Vagina (tissue), 2 donors: ENCODE measurements at regions not wholly inside any gene's neighbourhood (a gene's known extent, or its start where the extent isn't known, plus 50 kb on each side); places are given as distances from the start of the nearest gene placed in this dataset.

Source experiments
- POLR2A ChIP-seq, 2 donors: fragments of 450-650 bp; IDR thresholded peaks; one replicate each; pipeline ENCODE4 v1.6.1; 2017; ENCODE audit warnings: antibody characterized with exemption in 2 of 2, mild to moderate bottlenecking in 2 of 2, moderate library complexity in 2 of 2
- TF ChIP-seq, protein P1 (sequence below), 3 experiments: fragments of 450-650 bp in 2 of 3; fragments of 200-600 bp in 1 of 3; sonication (generic) in 1 of 3; IDR thresholded peaks; one replicate each; pipeline ENCODE4 v1.5.1; 2017 to 2019; ENCODE audit warnings: antibody characterized with exemption in 3 of 3, mild to moderate bottlenecking in 2 of 3, moderate library complexity in 2 of 3

DNA sequence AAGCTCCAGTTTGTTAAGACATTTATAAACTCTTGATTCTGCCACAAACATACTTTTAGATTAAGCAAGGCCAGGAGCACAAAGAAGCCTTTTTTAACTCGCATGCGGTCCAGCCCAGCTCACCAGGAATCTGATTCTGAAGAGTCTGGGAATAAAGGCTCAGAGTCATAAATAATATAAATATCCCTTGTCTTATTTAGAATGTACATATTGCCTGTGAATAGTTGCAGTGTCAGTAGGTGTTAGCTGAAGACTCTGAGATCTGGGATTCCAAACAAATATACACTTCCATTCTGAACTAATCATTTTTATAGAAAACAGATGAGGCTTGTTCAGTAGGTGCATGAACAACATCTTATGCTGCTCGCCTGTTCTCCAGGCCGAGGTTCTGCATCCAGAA lies 59.1 kb upstream of the ELAC2 start:
- TF ChIP-seq, protein P1, sequence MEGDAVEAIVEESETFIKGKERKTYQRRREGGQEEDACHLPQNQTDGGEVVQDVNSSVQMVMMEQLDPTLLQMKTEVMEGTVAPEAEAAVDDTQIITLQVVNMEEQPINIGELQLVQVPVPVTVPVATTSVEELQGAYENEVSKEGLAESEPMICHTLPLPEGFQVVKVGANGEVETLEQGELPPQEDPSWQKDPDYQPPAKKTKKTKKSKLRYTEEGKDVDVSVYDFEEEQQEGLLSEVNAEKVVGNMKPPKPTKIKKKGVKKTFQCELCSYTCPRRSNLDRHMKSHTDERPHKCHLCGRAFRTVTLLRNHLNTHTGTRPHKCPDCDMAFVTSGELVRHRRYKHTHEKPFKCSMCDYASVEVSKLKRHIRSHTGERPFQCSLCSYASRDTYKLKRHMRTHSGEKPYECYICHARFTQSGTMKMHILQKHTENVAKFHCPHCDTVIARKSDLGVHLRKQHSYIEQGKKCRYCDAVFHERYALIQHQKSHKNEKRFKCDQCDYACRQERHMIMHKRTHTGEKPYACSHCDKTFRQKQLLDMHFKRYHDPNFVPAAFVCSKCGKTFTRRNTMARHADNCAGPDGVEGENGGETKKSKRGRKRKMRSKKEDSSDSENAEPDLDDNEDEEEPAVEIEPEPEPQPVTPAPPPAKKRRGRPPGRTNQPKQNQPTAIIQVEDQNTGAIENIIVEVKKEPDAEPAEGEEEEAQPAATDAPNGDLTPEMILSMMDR (IDR thresholded peaks at IDR 0.05) = no peak
- no peak for TF ChIP-seq POLR2A (IDR thresholded peaks at IDR 0.05)
